ENCODE measurements at regions not wholly inside any gene's neighbourhood (a gene's known extent, or its start where the extent isn't known, plus 50 kb on each side); places are given as distances from the start of the nearest gene placed in this dataset.
"Not testable (repeated sequence)": the region's sequence is repeated elsewhere in the genome, so short reads cannot be mapped to it uniquely, and the experiment has no call there.

- Histone ChIP-seq H3K27ac (ENCODE audit: low read depth, low read length) (no peak overlapping the region), H3K4me3 (ENCODE audit: low read length) (no peak overlapping the region), H3K4me1 (ENCODE audit: insufficient read depth, low read length) (no peaks in the 10 kb centered on the region), H3K36me3 (ENCODE audit: insufficient read depth, low read length) (no peaks in the 10 kb centered on the region), H3K27me3 (ENCODE audit: insufficient read depth, low read length, poor library complexity, severe bottlenecking) (no peaks in the 10 kb centered on the region), H3K9me3 (ENCODE audit: low read length) (no peaks in the 10 kb centered on the region)
- ChIA-PET POLR2A (no interaction called here), CTCF (interaction anchor here (0.5 kb wide), 1 partner anchor 1904 kb away, joined by 3 read pairs; no protein-coding TSS in a partner anchor)
- Mint-ChIP-seq H3K4me1 (no peaks in the 10 kb centered on the region), H3K9me3 (peaks cover 0 to 6% (median 2%) of the 10 kb centered on the region in 5 donors), H3K36me3 (no peaks in the 10 kb centered on the region), H3K27me3 (peaks cover 3% of the 10 kb centered on the region in 2 donors), H3K4me3 (no peak overlapping the region), H3K27ac (no peak overlapping the region)
- no peak for DNase-seq
Observed at GRCh38 chr5:152118676-152119470, 194.2 kb upstream of the GLRA1 start.

GRCh38 chr5:152116934-152117333 lies 192.3 kb upstream of the GLRA1 start:
- Histone ChIP-seq H3K36me3 (ENCODE audit: insufficient read depth, low read length) (no peaks in the 10 kb centered on the region), H3K27me3 (ENCODE audit: insufficient read depth, low read length, poor library complexity, severe bottlenecking) (no peaks in the 10 kb centered on the region), H3K4me3 (ENCODE audit: low read length) (no peak overlapping the region), H3K27ac (ENCODE audit: low read depth, low read length) (no peak overlapping the region), H3K9me3 (ENCODE audit: low read length) (no peaks in the 10 kb centered on the region), H3K4me1 (ENCODE audit: insufficient read depth, low read length) (no peaks in the 10 kb centered on the region)
- POLR2A ChIA-PET: no interaction called here
- Mint-ChIP-seq H3K9me3 (peaks cover 0 to 6% (median 2%) of the 10 kb centered on the region in 5 donors), H3K27me3 (peaks cover 3% of the 10 kb centered on the region in 2 donors), H3K4me3 (no peak overlapping the region), H3K27ac (no peak overlapping the region), H3K4me1 (peaks cover 5 to 13% (median 12%) of the 10 kb centered on the region in 3 donors), H3K36me3 (no peaks in the 10 kb centered on the region)
- CTCF ChIA-PET: interaction anchor here (1.5 kb wide), 1 partner anchor 26 kb away, joined by 3 read pairs; no protein-coding TSS in a partner anchor
- no peak for DNase-seq

GRCh38 chr5:152113401-152113800 lies 188.8 kb upstream of the GLRA1 start:
- peak overlapping the region in 6 of 8 donors; percentile 5 to 73 (median 28) for H3K27ac Mint-ChIP-seq
- POLR2A ChIA-PET: no interaction called here
- H3K27me3 Mint-ChIP-seq: peaks cover 0 to 3% of the 10 kb centered on the region in 2 donors

GRCh38 chr5:152107220-152107619 lies 182.6 kb upstream of the GLRA1 start:
- Mint-ChIP-seq H3K27me3 (peaks cover 7 to 8% of the 10 kb centered on the region in 2 donors), H3K4me1 (peaks cover 0 to under 1% (median under 1%) of the 10 kb centered on the region in 3 donors), H3K9me3 (peaks cover 0 to 10% (median 2%) of the 10 kb centered on the region in 5 donors), H3K4me3 (no peak overlapping the region), H3K36me3 (peaks cover 0 to 14% (median 0%) of the 10 kb centered on the region in 3 donors), H3K27ac (no peak overlapping the region)
- POLR2A ChIA-PET: no interaction called here
- H3K27me3 ChIP-seq (ENCODE audit: insufficient read depth, low read length, poor library complexity, severe bottlenecking): no peaks in the 10 kb centered on the region
- CTCF ChIA-PET: no interaction called here
- H3K9me3 ChIP-seq (ENCODE audit: low read length): no peaks in the 10 kb centered on the region
- no peaks in the 10 kb centered on the region for H3K4me1 ChIP-seq (ENCODE audit: insufficient read depth, low read length)
- H3K36me3 ChIP-seq (ENCODE audit: insufficient read depth, low read length): no peaks in the 10 kb centered on the region
- no peak overlapping the region for H3K4me3 ChIP-seq (ENCODE audit: low read length)
- no peak overlapping the region for H3K27ac ChIP-seq (ENCODE audit: low read depth, low read length)
- DNase-seq: no peak

More at GRCh38 chr5:152113401-152113800, 188.8 kb upstream of the GLRA1 start:
- no peaks in the 10 kb centered on the region for H3K27me3 ChIP-seq (ENCODE audit: insufficient read depth, low read length, poor library complexity, severe bottlenecking)
- peak; percentile 3 to 74 (median 21) for DNase-seq
- H3K36me3 Mint-ChIP-seq: peaks cover 0 to 4% (median 0%) of the 10 kb centered on the region in 3 donors
- no peaks in the 10 kb centered on the region for H3K4me1 ChIP-seq (ENCODE audit: insufficient read depth, low read length)
- H3K4me3 ChIP-seq (ENCODE audit: low read length): no peak overlapping the region
- H3K9me3 ChIP-seq (ENCODE audit: low read length): no peaks in the 10 kb centered on the region
- CTCF ChIA-PET: no interaction called here
- no peaks in the 10 kb centered on the region for H3K36me3 ChIP-seq (ENCODE audit: insufficient read depth, low read length)
- peak overlapping the region in 1 of 7 donors; percentile 24 for H3K4me3 Mint-ChIP-seq
- peaks cover 0 to 6% (median 2%) of the 10 kb centered on the region in 5 donors for H3K9me3 Mint-ChIP-seq
- peaks cover 5 to 13% (median 12%) of the 10 kb centered on the region in 3 donors for H3K4me1 Mint-ChIP-seq
- no peak overlapping the region for H3K27ac ChIP-seq (ENCODE audit: low read depth, low read length)

GRCh38 chr5:152106571-152106970 lies 181.9 kb upstream of the GLRA1 start:
- H3K4me3 Mint-ChIP-seq: no peak overlapping the region
- CTCF ChIA-PET: no interaction called here
- H3K4me1 Mint-ChIP-seq: no peaks in the 10 kb centered on the region

GRCh38 chr5:152105085-152105484 lies 180.4 kb upstream of the GLRA1 start:
- Mint-ChIP-seq H3K36me3 (peaks cover 0 to 10% (median 0%) of the 10 kb centered on the region in 3 donors), H3K27me3 (peaks cover 8 to 12% of the 10 kb centered on the region in 2 donors), H3K4me3 (no peak overlapping the region), H3K27ac (no peak overlapping the region), H3K9me3 (peaks cover 0 to 10% (median 2%) of the 10 kb centered on the region in 5 donors), H3K4me1 (no peaks in the 10 kb centered on the region)
- ChIA-PET CTCF (no interaction called here), POLR2A (no interaction called here)
- Histone ChIP-seq H3K4me3 (ENCODE audit: low read length) (no peak overlapping the region), H3K9me3 (ENCODE audit: low read length) (no peaks in the 10 kb centered on the region), H3K27me3 (ENCODE audit: insufficient read depth, low read length, poor library complexity, severe bottlenecking) (no peaks in the 10 kb centered on the region), H3K27ac (ENCODE audit: low read depth, low read length) (no peak overlapping the region), H3K4me1 (ENCODE audit: insufficient read depth, low read length) (no peaks in the 10 kb centered on the region), H3K36me3 (ENCODE audit: insufficient read depth, low read length) (no peaks in the 10 kb centered on the region)
- DNase-seq: no peak

More at GRCh38 chr5:152106571-152106970, 181.9 kb upstream of the GLRA1 start:
- Mint-ChIP-seq H3K27ac (no peak overlapping the region), H3K36me3 (peaks cover 0 to 14% (median 0%) of the 10 kb centered on the region in 3 donors), H3K9me3 (peaks cover 0 to 10% (median 2%) of the 10 kb centered on the region in 5 donors), H3K27me3 (peaks cover 7 to 8% of the 10 kb centered on the region in 2 donors)
- no peak for DNase-seq
- Histone ChIP-seq H3K27me3 (ENCODE audit: insufficient read depth, low read length, poor library complexity, severe bottlenecking) (no peaks in the 10 kb centered on the region), H3K27ac (ENCODE audit: low read depth, low read length) (no peak overlapping the region), H3K9me3 (ENCODE audit: low read length) (no peaks in the 10 kb centered on the region), H3K4me1 (ENCODE audit: insufficient read depth, low read length) (no peaks in the 10 kb centered on the region), H3K4me3 (ENCODE audit: low read length) (no peak overlapping the region), H3K36me3 (ENCODE audit: insufficient read depth, low read length) (no peaks in the 10 kb centered on the region)
- POLR2A ChIA-PET: no interaction called here

GRCh38 chr5:152104211-152104610 lies 179.6 kb upstream of the GLRA1 start:
- POLR2A ChIA-PET: no interaction called here
- Histone ChIP-seq H3K27ac (ENCODE audit: low read depth, low read length) (no peak overlapping the region), H3K36me3 (ENCODE audit: insufficient read depth, low read length) (no peaks in the 10 kb centered on the region), H3K9me3 (ENCODE audit: low read length) (no peaks in the 10 kb centered on the region), H3K4me3 (ENCODE audit: low read length) (no peak overlapping the region), H3K4me1 (ENCODE audit: insufficient read depth, low read length) (no peaks in the 10 kb centered on the region), H3K27me3 (ENCODE audit: insufficient read depth, low read length, poor library complexity, severe bottlenecking) (no peaks in the 10 kb centered on the region)
- Mint-ChIP-seq H3K9me3 (peaks cover 0 to 10% (median 2%) of the 10 kb centered on the region in 5 donors), H3K36me3 (peaks cover 0 to 10% (median 0%) of the 10 kb centered on the region in 3 donors), H3K4me3 (no peak overlapping the region), H3K27ac (no peak overlapping the region), H3K4me1 (no peaks in the 10 kb centered on the region), H3K27me3 (peaks cover 8 to 14% of the 10 kb centered on the region in 2 donors)
- CTCF ChIA-PET: no interaction called here
- DNase-seq: no peak

GRCh38 chr5:152102908-152103307 lies 178.3 kb upstream of the GLRA1 start:
- not testable (repeated sequence) for H3K9me3 ChIP-seq (ENCODE audit: low read length); H3K4me1 ChIP-seq (ENCODE audit: insufficient read depth, low read length); H3K9me3 Mint-ChIP-seq; H3K4me3 ChIP-seq (ENCODE audit: low read length); DNase-seq; H3K4me1 Mint-ChIP-seq; H3K36me3 ChIP-seq (ENCODE audit: insufficient read depth, low read length); H3K27ac ChIP-seq (ENCODE audit: low read depth, low read length); H3K27me3 Mint-ChIP-seq; H3K27ac Mint-ChIP-seq; H3K4me3 Mint-ChIP-seq; H3K36me3 Mint-ChIP-seq; H3K27me3 ChIP-seq (ENCODE audit: insufficient read depth, low read length, poor library complexity, severe bottlenecking)
- POLR2A ChIA-PET: interaction anchor here (0.6 kb wide), 1 partner anchor 8 kb away, joined by 3 read pairs; no protein-coding TSS in a partner anchor
- CTCF ChIA-PET: interaction anchor here (2.2 kb wide), 1 partner anchor 40 kb away, joined by 5 read pairs; no protein-coding TSS in a partner anchor
